WTC11 (cell line): ENCODE measurements at regions not wholly inside any gene's neighbourhood (a gene's known extent, or its start where the extent isn't known, plus 50 kb on each side); places are given as distances from the start of the nearest gene placed in this dataset.

Source experiments
- ATAC-seq: fragments of 200-7000 bp; cut with Tn5 transposase; 2 replicates; pipeline ENCODE4 v1.10.0; 2021; ENCODE audit warnings: mild to moderate bottlenecking, moderate library complexity
- CTCF ChIA-PET: fragments of 300-600 bp; sonication (Branson Sonifier 250); formaldehyde crosslinking; loops from one replicate; lab custom pipeline; 2021; ENCODE audit warnings: antibody characterized with exemption; lab: Charles Lee
- POLR2A ChIA-PET: fragments of 350-600 bp; sonication (Branson Sonifier 250); formaldehyde crosslinking; loops from one replicate; lab custom pipeline; 2021; ENCODE audit warnings: antibody characterized with exemption; lab: Charles Lee
- DNase-seq: peaks from one replicate; pipeline ENCODE4 v3.0.0; 2021; ENCODE audit warnings: low spot score
- H3K27ac Mint-ChIP-seq: 2 replicates; pipeline ENCODE4 v1.8.0; 2021; ENCODE audit warnings: mixed read lengths
- H3K27me3 Mint-ChIP-seq: 2 replicates; pipeline ENCODE4 v1.8.0; 2021; ENCODE audit warnings: low read depth, mild to moderate bottlenecking, moderate library complexity, mixed read lengths
- H3K36me3 Mint-ChIP-seq: 2 replicates; pipeline ENCODE4 v1.8.0; 2021; ENCODE audit warnings: mixed read lengths
- H3K4me1 Mint-ChIP-seq: 2 replicates; pipeline ENCODE4 v1.8.0; 2022; ENCODE audit warnings: mixed read lengths
- H3K4me3 Mint-ChIP-seq: 2 replicates; pipeline ENCODE4 v1.8.0; 2021; ENCODE audit warnings: mild to moderate bottlenecking, moderate library complexity, mixed read lengths
- H3K9me3 Mint-ChIP-seq: 2 replicates; pipeline ENCODE4 v1.8.0; 2021; ENCODE audit warnings: mixed read lengths
- CREB1 ChIP-seq: sonication (generic); formaldehyde crosslinking; IDR thresholded peaks from 2 replicates; pipeline ENCODE4 v1.8.0; 2023; ENCODE audit warnings: mild to moderate bottlenecking, missing genetic modification reagents
- GRHL2 ChIP-seq: fragments of 250-450 bp; sonication (Bioruptor Pico); IDR thresholded peaks from 2 replicates; pipeline ENCODE4 v1.8.0; 2022; ENCODE audit warnings: mild to moderate bottlenecking, moderate library complexity; ENCODE audit not compliant: insufficient replicate concordance, severe bottlenecking
- GTF2I ChIP-seq: fragments of 250-450 bp; sonication (Bioruptor Pico); conservative IDR thresholded peaks from 2 replicates; pipeline ENCODE4 v1.4.0; 2021; ENCODE audit warnings: mild to moderate bottlenecking
- TEAD4 ChIP-seq: sonication (generic); formaldehyde crosslinking; IDR thresholded peaks from 2 replicates; pipeline ENCODE4 v1.8.0; 2022; ENCODE audit warnings: mild to moderate bottlenecking, missing genetic modification reagents
- ZNF121 ChIP-seq: sonication (generic); formaldehyde crosslinking; IDR thresholded peaks from 2 replicates; pipeline ENCODE4 v1.8.0; 2023; ENCODE audit warnings: missing genetic modification reagents
- ZNF396 ChIP-seq: fragments of 250-450 bp; sonication (Bioruptor Pico); IDR thresholded peaks from 2 replicates; pipeline ENCODE4 v1.8.0; 2021; ENCODE audit warnings: mild to moderate bottlenecking, moderate library complexity, borderline replicate concordance
- ZNF416 ChIP-seq: fragments of 250-450 bp; sonication (Bioruptor Pico); IDR thresholded peaks from 2 replicates; pipeline ENCODE4 v1.9.0; 2021; ENCODE audit warnings: mild to moderate bottlenecking, inconsistent platforms
- ZNF671 ChIP-seq: fragments of 250-450 bp; sonication (Bioruptor Pico); IDR thresholded peaks from 2 replicates; pipeline ENCODE4 v1.8.0; 2021; ENCODE audit warnings: mild to moderate bottlenecking
- TF ChIP-seq, protein P1 (sequence below): sonication (generic); formaldehyde crosslinking; IDR thresholded peaks from 2 replicates; pipeline ENCODE4 v1.8.1; 2022; ENCODE audit warnings: missing genetic modification reagents, borderline replicate concordance
- TF ChIP-seq, protein P2 (sequence below): fragments of 250-450 bp; sonication (Bioruptor Pico); IDR thresholded peaks from 2 replicates; pipeline ENCODE4 v1.9.0; 2021; ENCODE audit warnings: mild to moderate bottlenecking, borderline replicate concordance
- TF ChIP-seq, protein P3 (sequence below): sonication (generic); formaldehyde crosslinking; IDR thresholded peaks from 2 replicates; pipeline ENCODE4 v1.8.0; 2022; ENCODE audit warnings: mild to moderate bottlenecking, missing genetic modification reagents
- TF ChIP-seq, protein P4 (sequence below): sonication (generic); formaldehyde crosslinking; IDR thresholded peaks from 2 replicates; pipeline ENCODE4 v1.8.1; 2023; ENCODE audit warnings: mild to moderate bottlenecking, missing genetic modification reagents, moderate library complexity
- TF ChIP-seq, protein P5 (sequence below): sonication (generic); formaldehyde crosslinking; IDR thresholded peaks from 2 replicates; pipeline ENCODE4 v1.8.1; 2022; ENCODE audit warnings: mild to moderate bottlenecking, moderate library complexity, missing genetic modification reagents
- TF ChIP-seq, protein P6 (sequence below): fragments of 250-450 bp; sonication (Bioruptor Pico); IDR thresholded peaks from 2 replicates; pipeline ENCODE4 v1.9.0; 2021; ENCODE audit warnings: mild to moderate bottlenecking

DNA sequence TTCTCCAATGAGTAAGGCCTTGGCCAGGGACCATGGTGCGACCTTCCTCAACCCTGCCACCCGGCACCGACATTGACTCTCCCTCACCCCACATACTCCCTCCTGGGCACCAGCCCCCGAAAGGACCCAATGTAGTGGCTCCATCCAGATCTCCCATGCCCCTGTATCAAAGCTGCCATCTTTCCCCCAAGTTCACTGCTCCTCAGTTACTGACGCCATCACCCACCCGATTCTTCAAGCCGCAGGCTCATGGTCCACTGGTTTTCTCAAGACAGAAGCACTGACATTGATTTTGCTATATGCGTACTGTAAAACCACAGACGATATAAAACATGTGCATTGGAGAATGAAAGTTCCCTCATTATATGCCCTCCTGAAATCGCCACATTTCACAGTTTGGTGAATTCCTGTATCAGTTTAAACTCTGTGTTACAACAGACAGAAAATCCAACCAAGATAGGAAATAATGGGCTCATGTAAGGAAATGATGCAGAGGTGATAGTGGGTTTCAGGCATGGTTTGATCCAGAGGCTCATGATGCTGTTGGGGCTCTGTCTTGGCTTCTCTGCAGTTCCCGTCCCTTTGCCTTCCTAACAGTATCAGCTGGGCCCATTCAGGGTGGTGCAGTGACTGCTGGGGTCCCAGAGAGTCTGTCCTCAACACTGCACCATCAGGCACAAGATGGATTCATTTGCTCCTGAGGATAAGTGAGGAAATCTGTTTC, 207.3 kb upstream of the IER5L start (continued):
- TF ChIP-seq, protein P1, sequence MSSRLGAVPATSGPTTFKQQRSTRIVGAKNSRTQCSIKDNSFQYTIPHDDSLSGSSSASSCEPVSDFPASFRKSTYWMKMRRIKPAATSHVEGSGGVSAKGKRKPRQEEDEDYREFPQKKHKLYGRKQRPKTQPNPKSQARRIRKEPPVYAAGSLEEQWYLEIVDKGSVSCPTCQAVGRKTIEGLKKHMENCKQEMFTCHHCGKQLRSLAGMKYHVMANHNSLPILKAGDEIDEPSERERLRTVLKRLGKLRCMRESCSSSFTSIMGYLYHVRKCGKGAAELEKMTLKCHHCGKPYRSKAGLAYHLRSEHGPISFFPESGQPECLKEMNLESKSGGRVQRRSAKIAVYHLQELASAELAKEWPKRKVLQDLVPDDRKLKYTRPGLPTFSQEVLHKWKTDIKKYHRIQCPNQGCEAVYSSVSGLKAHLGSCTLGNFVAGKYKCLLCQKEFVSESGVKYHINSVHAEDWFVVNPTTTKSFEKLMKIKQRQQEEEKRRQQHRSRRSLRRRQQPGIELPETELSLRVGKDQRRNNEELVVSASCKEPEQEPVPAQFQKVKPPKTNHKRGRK (CRISPR knock-in tag) = no peak
- TF ChIP-seq TEAD4 (CRISPR knock-in tag) = no peak
- TF ChIP-seq GRHL2 = no peak
- TF ChIP-seq, protein P2, sequence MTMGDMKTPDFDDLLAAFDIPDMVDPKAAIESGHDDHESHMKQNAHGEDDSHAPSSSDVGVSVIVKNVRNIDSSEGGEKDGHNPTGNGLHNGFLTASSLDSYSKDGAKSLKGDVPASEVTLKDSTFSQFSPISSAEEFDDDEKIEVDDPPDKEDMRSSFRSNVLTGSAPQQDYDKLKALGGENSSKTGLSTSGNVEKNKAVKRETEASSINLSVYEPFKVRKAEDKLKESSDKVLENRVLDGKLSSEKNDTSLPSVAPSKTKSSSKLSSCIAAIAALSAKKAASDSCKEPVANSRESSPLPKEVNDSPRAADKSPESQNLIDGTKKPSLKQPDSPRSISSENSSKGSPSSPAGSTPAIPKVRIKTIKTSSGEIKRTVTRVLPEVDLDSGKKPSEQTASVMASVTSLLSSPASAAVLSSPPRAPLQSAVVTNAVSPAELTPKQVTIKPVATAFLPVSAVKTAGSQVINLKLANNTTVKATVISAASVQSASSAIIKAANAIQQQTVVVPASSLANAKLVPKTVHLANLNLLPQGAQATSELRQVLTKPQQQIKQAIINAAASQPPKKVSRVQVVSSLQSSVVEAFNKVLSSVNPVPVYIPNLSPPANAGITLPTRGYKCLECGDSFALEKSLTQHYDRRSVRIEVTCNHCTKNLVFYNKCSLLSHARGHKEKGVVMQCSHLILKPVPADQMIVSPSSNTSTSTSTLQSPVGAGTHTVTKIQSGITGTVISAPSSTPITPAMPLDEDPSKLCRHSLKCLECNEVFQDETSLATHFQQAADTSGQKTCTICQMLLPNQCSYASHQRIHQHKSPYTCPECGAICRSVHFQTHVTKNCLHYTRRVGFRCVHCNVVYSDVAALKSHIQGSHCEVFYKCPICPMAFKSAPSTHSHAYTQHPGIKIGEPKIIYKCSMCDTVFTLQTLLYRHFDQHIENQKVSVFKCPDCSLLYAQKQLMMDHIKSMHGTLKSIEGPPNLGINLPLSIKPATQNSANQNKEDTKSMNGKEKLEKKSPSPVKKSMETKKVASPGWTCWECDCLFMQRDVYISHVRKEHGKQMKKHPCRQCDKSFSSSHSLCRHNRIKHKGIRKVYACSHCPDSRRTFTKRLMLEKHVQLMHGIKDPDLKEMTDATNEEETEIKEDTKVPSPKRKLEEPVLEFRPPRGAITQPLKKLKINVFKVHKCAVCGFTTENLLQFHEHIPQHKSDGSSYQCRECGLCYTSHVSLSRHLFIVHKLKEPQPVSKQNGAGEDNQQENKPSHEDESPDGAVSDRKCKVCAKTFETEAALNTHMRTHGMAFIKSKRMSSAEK = no peak
- TF ChIP-seq, protein P3, sequence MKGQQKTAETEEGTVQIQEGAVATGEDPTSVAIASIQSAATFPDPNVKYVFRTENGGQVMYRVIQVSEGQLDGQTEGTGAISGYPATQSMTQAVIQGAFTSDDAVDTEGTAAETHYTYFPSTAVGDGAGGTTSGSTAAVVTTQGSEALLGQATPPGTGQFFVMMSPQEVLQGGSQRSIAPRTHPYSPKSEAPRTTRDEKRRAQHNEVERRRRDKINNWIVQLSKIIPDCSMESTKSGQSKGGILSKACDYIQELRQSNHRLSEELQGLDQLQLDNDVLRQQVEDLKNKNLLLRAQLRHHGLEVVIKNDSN = no peak
- TF ChIP-seq ZNF121 = no peak
- no peak for TF ChIP-seq ZNF671 (CRISPR knock-in tag)
- TF ChIP-seq, protein P4, sequence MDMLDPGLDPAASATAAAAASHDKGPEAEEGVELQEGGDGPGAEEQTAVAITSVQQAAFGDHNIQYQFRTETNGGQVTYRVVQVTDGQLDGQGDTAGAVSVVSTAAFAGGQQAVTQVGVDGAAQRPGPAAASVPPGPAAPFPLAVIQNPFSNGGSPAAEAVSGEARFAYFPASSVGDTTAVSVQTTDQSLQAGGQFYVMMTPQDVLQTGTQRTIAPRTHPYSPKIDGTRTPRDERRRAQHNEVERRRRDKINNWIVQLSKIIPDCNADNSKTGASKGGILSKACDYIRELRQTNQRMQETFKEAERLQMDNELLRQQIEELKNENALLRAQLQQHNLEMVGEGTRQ (CRISPR knock-in tag) = no peak

DNA sequence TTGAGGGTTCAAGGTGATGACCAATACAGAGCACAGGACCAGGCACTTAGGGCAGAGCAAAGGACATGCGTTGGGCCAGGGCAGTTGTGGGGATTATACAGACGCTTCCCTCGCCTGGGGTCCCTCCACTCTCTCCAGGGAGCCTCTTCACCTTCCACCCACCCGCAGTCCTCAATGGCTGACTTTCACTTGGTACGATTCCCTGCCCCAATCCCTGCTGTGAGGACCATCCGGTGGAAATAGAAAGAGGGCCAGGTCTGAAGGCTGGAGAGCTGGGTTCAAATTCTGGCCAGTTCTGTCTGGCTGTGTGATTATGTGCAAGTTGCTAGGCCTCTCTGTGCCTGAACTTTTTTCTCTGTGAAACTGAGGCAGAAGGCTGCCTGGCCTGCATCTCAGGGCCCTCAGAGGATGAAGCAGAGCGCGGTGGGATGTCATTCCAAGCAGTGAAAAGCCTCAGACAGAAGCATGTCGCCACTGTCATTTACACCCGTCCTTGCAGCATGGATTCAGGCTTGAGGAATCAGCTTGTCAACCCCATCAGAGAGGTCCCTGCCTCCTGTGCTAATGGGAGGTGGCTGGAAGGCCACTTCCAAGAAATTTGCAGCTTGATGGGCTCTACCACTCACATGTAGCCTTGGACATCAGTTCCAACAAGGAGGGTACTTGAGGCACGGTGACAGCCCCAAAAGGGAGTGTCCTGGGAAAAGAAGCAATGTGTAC, 206.6 kb upstream of the IER5L start:
- H3K27me3 Mint-ChIP-seq = peaks cover 12% of the 10 kb centered on the region
- CTCF ChIA-PET = interaction anchor here (0.5 kb wide), 1 partner anchor 49 kb away, joined by 4 read pairs; no protein-coding TSS in a partner anchor
- H3K4me1 Mint-ChIP-seq = peaks cover 21% of the 10 kb centered on the region
- no peaks in the 10 kb centered on the region for H3K9me3 Mint-ChIP-seq
- H3K4me3 Mint-ChIP-seq = peak overlapping the region; percentile 58
- DNase-seq (no peak), ATAC-seq (no peak)
- H3K36me3 Mint-ChIP-seq = no peaks in the 10 kb centered on the region
- POLR2A ChIA-PET = no interaction called here
- H3K27ac Mint-ChIP-seq = no peak overlapping the region
- TF ChIP-seq ZNF396 (CRISPR knock-in tag) = no peak
- TF ChIP-seq GTF2I (CRISPR knock-in tag) = no peak
- TF ChIP-seq, all 79 proteins: peak for 0

DNA sequence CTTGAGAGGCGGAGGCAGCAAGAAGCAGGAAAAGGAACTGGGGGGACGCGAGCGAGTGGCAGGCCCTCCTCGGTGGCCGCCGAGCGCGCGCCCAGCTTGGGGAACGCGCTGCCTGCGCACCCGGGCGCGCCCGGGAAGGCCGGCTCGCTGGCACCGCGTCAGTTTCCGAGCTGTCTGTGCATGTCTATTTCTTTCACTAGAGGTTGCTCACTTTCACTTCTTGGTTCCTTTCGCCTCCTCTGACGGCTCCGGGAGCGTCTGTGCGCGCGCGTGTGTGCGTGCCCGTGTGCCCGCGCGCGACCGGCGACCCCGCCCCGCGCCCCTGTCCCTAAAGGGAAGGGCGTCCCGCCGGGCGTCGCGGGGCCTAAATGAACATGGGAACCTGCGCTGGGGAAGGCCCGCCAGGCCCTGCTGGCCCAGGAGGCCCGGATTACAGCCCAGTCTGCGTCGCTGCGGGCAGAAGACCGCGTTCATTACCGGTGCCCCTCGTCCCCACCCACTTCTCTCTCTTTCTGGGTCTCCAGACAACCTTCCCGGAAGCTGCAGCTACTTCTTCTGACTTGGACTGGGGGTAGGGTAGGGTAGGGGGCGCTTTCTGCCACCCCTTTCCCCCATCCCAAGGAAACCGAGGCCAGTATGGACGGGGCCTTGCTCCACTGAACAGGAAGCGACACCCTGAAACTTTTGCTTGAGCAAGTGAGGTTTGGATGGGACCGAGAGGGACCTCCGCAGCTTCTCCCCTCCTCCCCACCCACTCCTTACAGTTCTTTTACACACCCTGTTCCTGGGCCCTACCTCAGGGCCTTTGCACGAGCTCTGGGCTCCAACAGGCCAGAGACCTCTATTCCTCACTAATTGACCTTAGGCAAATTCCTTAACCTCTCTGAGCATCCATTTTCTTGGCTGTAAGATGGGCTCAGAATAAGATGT, 205.8 kb upstream of the IER5L start:
- no peaks in the 10 kb centered on the region for H3K9me3 Mint-ChIP-seq
- peak; percentile 51 for DNase-seq
- TF ChIP-seq ZNF121 (no peak), ZNF416 (CRISPR knock-in tag) (no peak), GTF2I (CRISPR knock-in tag) (peak; percentile 80; the same call in 1 of the 2 replicates), CREB1 (no peak)
- TF ChIP-seq, protein P5, sequence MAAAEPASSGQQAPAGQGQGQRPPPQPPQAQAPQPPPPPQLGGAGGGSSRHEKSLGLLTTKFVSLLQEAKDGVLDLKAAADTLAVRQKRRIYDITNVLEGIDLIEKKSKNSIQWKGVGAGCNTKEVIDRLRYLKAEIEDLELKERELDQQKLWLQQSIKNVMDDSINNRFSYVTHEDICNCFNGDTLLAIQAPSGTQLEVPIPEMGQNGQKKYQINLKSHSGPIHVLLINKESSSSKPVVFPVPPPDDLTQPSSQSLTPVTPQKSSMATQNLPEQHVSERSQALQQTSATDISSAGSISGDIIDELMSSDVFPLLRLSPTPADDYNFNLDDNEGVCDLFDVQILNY (CRISPR knock-in tag) = 0 out of 2 replicates have a peak, but pooled peaks have one; percentile 32
- TF ChIP-seq, protein P6, sequence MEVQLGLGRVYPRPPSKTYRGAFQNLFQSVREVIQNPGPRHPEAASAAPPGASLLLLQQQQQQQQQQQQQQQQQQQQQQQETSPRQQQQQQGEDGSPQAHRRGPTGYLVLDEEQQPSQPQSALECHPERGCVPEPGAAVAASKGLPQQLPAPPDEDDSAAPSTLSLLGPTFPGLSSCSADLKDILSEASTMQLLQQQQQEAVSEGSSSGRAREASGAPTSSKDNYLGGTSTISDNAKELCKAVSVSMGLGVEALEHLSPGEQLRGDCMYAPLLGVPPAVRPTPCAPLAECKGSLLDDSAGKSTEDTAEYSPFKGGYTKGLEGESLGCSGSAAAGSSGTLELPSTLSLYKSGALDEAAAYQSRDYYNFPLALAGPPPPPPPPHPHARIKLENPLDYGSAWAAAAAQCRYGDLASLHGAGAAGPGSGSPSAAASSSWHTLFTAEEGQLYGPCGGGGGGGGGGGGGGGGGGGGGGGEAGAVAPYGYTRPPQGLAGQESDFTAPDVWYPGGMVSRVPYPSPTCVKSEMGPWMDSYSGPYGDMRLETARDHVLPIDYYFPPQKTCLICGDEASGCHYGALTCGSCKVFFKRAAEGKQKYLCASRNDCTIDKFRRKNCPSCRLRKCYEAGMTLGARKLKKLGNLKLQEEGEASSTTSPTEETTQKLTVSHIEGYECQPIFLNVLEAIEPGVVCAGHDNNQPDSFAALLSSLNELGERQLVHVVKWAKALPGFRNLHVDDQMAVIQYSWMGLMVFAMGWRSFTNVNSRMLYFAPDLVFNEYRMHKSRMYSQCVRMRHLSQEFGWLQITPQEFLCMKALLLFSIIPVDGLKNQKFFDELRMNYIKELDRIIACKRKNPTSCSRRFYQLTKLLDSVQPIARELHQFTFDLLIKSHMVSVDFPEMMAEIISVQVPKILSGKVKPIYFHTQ (CRISPR knock-in tag) = no peak
- peak; percentile 41 for ATAC-seq
- no peaks in the 10 kb centered on the region for H3K36me3 Mint-ChIP-seq
- H3K27me3 Mint-ChIP-seq = peaks cover 12% of the 10 kb centered on the region
- peaks cover 25% of the 10 kb centered on the region for H3K4me1 Mint-ChIP-seq
- H3K4me3 Mint-ChIP-seq = peak overlapping the region; percentile 58
- POLR2A ChIA-PET = interaction anchor here (1.1 kb wide), 1 partner anchor 31 kb away, joined by 5 read pairs; no protein-coding TSS in a partner anchor
- CTCF ChIA-PET = interaction anchor here (0.5 to 2.9 kb wide), 8 partner anchors 8 to 241 kb away, joined by 3 to 9 read pairs (median 4); no protein-coding TSS in a partner anchor
- no peak overlapping the region for H3K27ac Mint-ChIP-seq
